K562 (cell line): ENCODE measurements at regions not wholly inside any gene's neighbourhood (a gene's known extent, or its start where the extent isn't known, plus 50 kb on each side); places are given as distances from the start of the nearest gene placed in this dataset.
A peak's percentile ranks its signal among the peaks of the same experiment; 100 is the strongest.

Source experiments
- ATAC-seq: fragments of 200-7000 bp; cut with Tn5 transposase; 3 replicates; pipeline ENCODE4 v1.9.1; 2020; ENCODE audit warnings: moderate library complexity
- BruUV-seq: library from RNA; stranded (reverse); fragments of 400-500 nt; replicated peaks from 2 replicates; lab custom pipeline; 2021; lab: Mats Ljungman, UMichigan
- CTCF ChIA-PET: fragments of 300-600 bp; formaldehyde crosslinking; extraction: SDS; loops from one replicate; lab custom pipeline; 2021; ENCODE audit warnings: low intra/inter-chr PET ratio; lab: Yijun Ruan, JAX
- POLR2A ChIA-PET: fragments of 300-600, 350-650 bp; sonication (Branson Sonifier 250); formaldehyde crosslinking; extraction: SDS; loops from one replicate; lab custom pipeline; 2021; ENCODE audit warnings: antibody characterized with exemption, inconsistent platforms; lab: Yijun Ruan, JAX
- DNase-seq, 4 experiments: peaks; one replicate each; pipeline versions ENCODE4 v3.0.0 to v3.0.0-alpha.2; 2011 to 2018; ENCODE audit warnings: low spot score in 3 of 4, mixed read lengths in 3 of 4; ENCODE audit errors: extremely low read depth in 1 of 4
- FAIRE-seq: peaks from 2 replicates; lab custom pipeline; 2011; peaks lifted over from hg19 to GRCh38; lab: Jason Lieb, UNC
- H2AFZ ChIP-seq: 2 replicates; pipeline ENCODE4 v1.6.0; 2011; ENCODE audit warnings: low read depth, low read length, control low read depth, inconsistent platforms
- H3K27ac ChIP-seq: fragments of 200-600 bp; 3 replicates; pipeline ENCODE4 v1.8.0; 2011; ENCODE audit warnings: low read depth, mild to moderate bottlenecking, control low read depth, inconsistent platforms, low read length, moderate library complexity, mixed read lengths; ENCODE audit errors: extremely low read depth
- H3K27me3 ChIP-seq, 2 experiments: fragments of 300-600 bp in 1 of 2; 2 replicates in 1 of 2; 3 replicates in 1 of 2; pipeline versions ENCODE4 v1.6.0 to v1.8.0; 2011; ENCODE audit warnings: inconsistent platforms in 2 of 2, low read length in 2 of 2, mild to moderate bottlenecking in 1 of 2, mixed read lengths in 1 of 2, moderate library complexity in 1 of 2; ENCODE audit not compliant: control insufficient read depth in 2 of 2, insufficient read depth in 2 of 2
- H3K36me3 ChIP-seq: fragments of 300-600 bp; 3 replicates; pipeline ENCODE4 v1.8.0; 2011; ENCODE audit warnings: mild to moderate bottlenecking, low read length, inconsistent platforms; ENCODE audit not compliant: control insufficient read depth, insufficient read depth
- H3K4me1 ChIP-seq, 2 experiments: fragments of 200-600 bp in 1 of 2; replicated peaks in 1 of 2; 2 replicates in 1 of 2; 3 replicates in 1 of 2; pipeline versions ENCODE4 v1.5.1 to v1.8.0; 2011; ENCODE audit warnings: inconsistent platforms in 2 of 2, low read length in 2 of 2, mild to moderate bottlenecking in 1 of 2, mixed read lengths in 1 of 2, moderate library complexity in 1 of 2; ENCODE audit not compliant: control insufficient read depth in 2 of 2, insufficient read depth in 2 of 2
- H3K4me2 ChIP-seq: 2 replicates; pipeline ENCODE4 v1.6.1; 2011; ENCODE audit warnings: low read length, control low read depth, inconsistent platforms, mixed read lengths; ENCODE audit not compliant: insufficient read depth
- H3K4me3 ChIP-seq: fragments of 200-600 bp; sonication (generic), shearing (Covaris generic); 2 replicates; pipeline ENCODE4 v1.5.1; 2016; ENCODE audit warnings: control low read depth, inconsistent platforms
- H3K79me2 ChIP-seq: fragments of 200-600 bp; 3 replicates; pipeline ENCODE4 v1.8.0; 2011; ENCODE audit warnings: low read length, inconsistent platforms; ENCODE audit not compliant: control insufficient read depth, insufficient read depth
- H3K9ac ChIP-seq, 2 experiments: 2 replicates each; pipeline versions ENCODE4 v1.6.0 to v1.6.1; 2011; ENCODE audit warnings: low read depth in 2 of 2, low read length in 2 of 2, control low read depth in 1 of 2, inconsistent platforms in 1 of 2, mild to moderate bottlenecking in 1 of 2, mixed read lengths in 1 of 2; ENCODE audit not compliant: insufficient read depth in 1 of 2
- H3K9me1 ChIP-seq: one replicate; pipeline ENCODE4 v1.6.0; 2011; ENCODE audit warnings: inconsistent platforms, mild to moderate bottlenecking, low read length, moderate library complexity; ENCODE audit not compliant: control insufficient read depth, insufficient read depth
- H3K9me3 ChIP-seq: replicated peaks from 2 replicates; pipeline ENCODE4 v1.5.1; 2011; ENCODE audit warnings: low read depth, low read length, inconsistent platforms; ENCODE audit not compliant: control insufficient read depth, insufficient read depth
- H4K20me1 ChIP-seq: replicated peaks from 2 replicates; pipeline ENCODE4 v1.6.1; 2011; ENCODE audit warnings: low read length, inconsistent platforms, mixed read lengths; ENCODE audit not compliant: control insufficient read depth, insufficient read depth
- CBX1 ChIP-seq: sonication (generic); IDR thresholded peaks from 2 replicates; pipeline ENCODE4 v1.6.1; 2016; ENCODE audit warnings: antibody characterized with exemption, low read depth, mild to moderate bottlenecking
- CCNT2 ChIP-seq: IDR thresholded peaks from 2 replicates; pipeline ENCODE4 v1.6.1; 2011; ENCODE audit warnings: borderline replicate concordance, low read depth, mild to moderate bottlenecking, moderate library complexity, mixed read lengths, low read length; ENCODE audit not compliant: insufficient read length; ENCODE audit errors: extremely low read depth
- CHD1 ChIP-seq: fragments of 200-600 bp; sonication (generic); IDR thresholded peaks from one replicate; pipeline ENCODE4 v1.6.1; 2012; ENCODE audit warnings: mild to moderate bottlenecking, moderate library complexity, low read length, inconsistent platforms
- CREM ChIP-seq: IDR thresholded peaks from 2 replicates; pipeline ENCODE4 v1.6.1; 2014; ENCODE audit warnings: antibody characterized with exemption, low read depth
- CXXC5 ChIP-seq: fragments of 250-450 bp; sonication (Bioruptor Pico); IDR thresholded peaks from 2 replicates; pipeline ENCODE4 v1.8.0; 2022; ENCODE audit warnings: inconsistent platforms, mild to moderate bottlenecking, moderate library complexity
- GABPA ChIP-seq: fragments of 200-800 bp; sonication (Bioruptor generic); conservative IDR thresholded peaks from 2 replicates; pipeline ENCODE4 v1.6.1; 2016; ENCODE audit warnings: low read depth, missing genetic modification characterization, missing compliant biosample characterization
- JUNB ChIP-seq: fragments of 450-650 bp; formaldehyde crosslinking; conservative IDR thresholded peaks from 2 replicates; pipeline ENCODE4 v1.4.0; 2020; ENCODE audit warnings: mild to moderate bottlenecking
- MTA2 ChIP-seq: fragments of 450-650 bp; IDR thresholded peaks from 2 replicates; pipeline ENCODE4 v1.6.1; 2016; ENCODE audit warnings: low read depth
- PCBP1 ChIP-seq: fragments of 200-400 bp; formaldehyde crosslinking; IDR thresholded peaks from 2 replicates; pipeline ENCODE4 v1.6.1; 2018; ENCODE audit warnings: mild to moderate bottlenecking, low read depth, low read length; ENCODE audit not compliant: poor library complexity, severe bottlenecking
- RB1 ChIP-seq: fragments of 450-650 bp; IDR thresholded peaks from 2 replicates; pipeline ENCODE4 v1.6.1; 2017; ENCODE audit warnings: low read depth, mild to moderate bottlenecking
- RBBP5 ChIP-seq: fragments of 200-600 bp; sonication (generic); IDR thresholded peaks from 2 replicates; pipeline ENCODE4 v1.6.1; 2012; ENCODE audit warnings: borderline replicate concordance, mild to moderate bottlenecking, low read length, control low read depth, inconsistent platforms; ENCODE audit not compliant: insufficient read depth, poor library complexity, severe bottlenecking
- SRSF3 ChIP-seq: fragments of 200-400 bp; formaldehyde crosslinking; IDR thresholded peaks from 2 replicates; pipeline ENCODE4 v1.6.1; 2016; ENCODE audit warnings: mild to moderate bottlenecking, low read length, moderate library complexity; ENCODE audit not compliant: insufficient read depth
- TAF1 ChIP-seq: IDR thresholded peaks from 2 replicates; pipeline ENCODE4 v1.6.1; 2011; ENCODE audit warnings: mild to moderate bottlenecking, low read length, moderate library complexity; ENCODE audit not compliant: insufficient read depth, control insufficient read depth, severe bottlenecking; ENCODE audit errors: extremely low read depth
- ZBTB7A ChIP-seq: IDR thresholded peaks from 2 replicates; pipeline ENCODE4 v1.6.1; 2011; ENCODE audit warnings: low read depth, mild to moderate bottlenecking, low read length, moderate library complexity, borderline replicate concordance; ENCODE audit not compliant: control insufficient read depth
- ZFX ChIP-seq: sonication (generic); formaldehyde crosslinking; IDR thresholded peaks from 2 replicates; pipeline ENCODE4 v1.8.0; 2022; ENCODE audit warnings: mild to moderate bottlenecking, missing genetic modification reagents, moderate library complexity
- WGBS: fragments of 100-300 bp; shearing (Covaris generic); methylation state at CpG from one replicate; pipeline ENCODE4 v1.1.6; 2016; ENCODE audit warnings: low coverage, mixed read lengths; ENCODE audit not compliant: insufficient coverage; ENCODE audit errors: missing lambda C conversion rate; 5-methylcytosine and 5-hydroxymethylcytosine counted together
- in situ Hi-C: fragments of 300-500 bp; cut with MboI; formaldehyde crosslinking; loops from 4 replicates; pipeline ENCODE4 v1.15.0; 2018; ENCODE audit warnings: inconsistent platforms, mixed read lengths
- intact Hi-C: fragments of 100-400 bp; cut with micrococcal nuclease; formaldehyde crosslinking; loops from 2 replicates; pipeline ENCODE4 v1.14.2; 2022
- TF ChIP-seq, protein P1 (sequence below): fragments of 200-800 bp; sonication (Bioruptor generic); IDR thresholded peaks from 2 replicates; pipeline ENCODE4 v1.6.1; 2017; ENCODE audit warnings: missing genetic modification characterization, missing compliant biosample characterization

DNA sequence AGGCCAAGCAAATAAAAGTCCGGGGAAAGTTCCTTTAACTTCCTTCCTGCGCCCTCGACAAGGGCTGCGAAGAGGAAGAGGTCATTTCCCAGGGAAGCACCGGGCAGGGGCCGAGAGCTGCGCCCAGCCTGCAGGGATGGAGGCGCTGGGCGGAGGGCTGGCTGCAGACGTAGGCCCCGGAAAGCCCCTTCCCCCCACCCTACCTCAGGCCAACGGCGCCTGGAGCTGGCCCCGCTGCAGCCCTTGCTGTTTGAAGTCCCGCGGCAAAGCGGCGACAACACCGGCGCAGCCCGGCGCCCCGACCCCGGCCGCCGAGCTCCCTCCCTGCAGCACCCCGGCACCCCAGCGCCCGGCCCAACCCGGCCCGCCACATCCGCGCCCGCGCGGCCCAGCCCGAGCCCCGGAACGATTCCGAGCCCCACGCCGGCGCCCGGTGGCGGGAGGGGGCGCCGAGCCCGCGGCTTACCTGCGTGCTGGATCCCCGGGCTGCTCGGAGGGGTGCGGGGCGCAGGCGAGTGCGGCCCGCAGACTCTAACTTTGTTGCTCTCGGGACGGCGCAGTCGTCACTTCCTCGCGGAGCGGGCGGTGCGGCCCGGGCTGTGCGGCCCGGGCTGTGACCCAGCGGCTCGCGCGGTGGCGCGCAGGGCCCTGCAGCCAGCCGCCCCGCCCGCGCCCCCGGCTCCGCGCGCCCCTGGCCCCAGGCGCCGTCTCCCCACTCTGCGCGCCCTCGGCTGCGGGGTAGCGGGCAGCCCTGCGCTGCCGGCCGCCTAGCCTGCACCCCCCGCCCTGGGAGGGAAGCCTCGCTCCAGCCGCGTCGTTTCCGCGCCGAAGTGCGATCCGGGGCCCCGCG, 64.8 kb upstream of the PTGR2 start:
- H3K4me2 ChIP-seq = peak overlapping the region; percentile 90
- intact Hi-C loops (loop anchor here (2.0 to 5.0 kb wide), 4 partner anchors 26 to 58 kb away; a partner anchor contains a TSS), in situ Hi-C loops (no loop called here)
- POLR2A ChIA-PET = interaction anchor here (0.8 to 6.5 kb wide), 11 partner anchors 8 to 91 kb away, joined by 3 to 41 read pairs (median 6); partner anchors contain the start of gene PTGR2
- H3K27me3 ChIP-seq = no peaks in the 10 kb centered on the region
- ATAC-seq = peak; percentile 61
- H3K27ac ChIP-seq = peak overlapping the region; percentile 97
- H2AFZ ChIP-seq = peak overlapping the region; percentile 84
- H3K4me3 ChIP-seq = peak overlapping the region; percentile 70
- CTCF ChIA-PET = no interaction called here
- WGBS = under 1% methylated on average over 22 of the region's 105 CpGs
- H3K4me1 ChIP-seq = peaks cover 43 to 49% of the 10 kb centered on the region in 2 experiments
- peak; percentile 46 to 72 (median 60) for DNase-seq
- BruUV-seq = no TSS peak
- no peaks in the 10 kb centered on the region for H3K9me3 ChIP-seq
- peaks cover 62% of the 10 kb centered on the region for H3K79me2 ChIP-seq
- peak overlapping the region; percentile 92 to 94 for H3K9ac ChIP-seq
- no peaks in the 10 kb centered on the region for H3K9me1 ChIP-seq
- H3K36me3 ChIP-seq = peaks cover 4% of the 10 kb centered on the region; the same call in 1 of the 3 replicates
- no peaks in the 10 kb centered on the region; the same call in 1 of the 2 replicates for H4K20me1 ChIP-seq
- no peak for FAIRE-seq
- TF ChIP-seq RBBP5 (peak; percentile 48), ZBTB7A (peak; percentile 49; the same call in 1 of the 2 replicates), JUNB (CRISPR knock-in tag) (no peak), CREM (0 out of 2 replicates have a peak, but pooled peaks have one; percentile 11), ZFX (peak; percentile 66), PCBP1 (peak; percentile 27), MTA2 (no peak), CCNT2 (peak; percentile 75), CBX1 (peak; percentile 24; the same call in 1 of the 2 replicates), CHD1 (peak; percentile 49), CXXC5 (CRISPR knock-in tag) (peak; percentile 47), TAF1 (peak; percentile 52), SRSF3 (0 out of 2 replicates have a peak, but pooled peaks have one; percentile 46), RB1 (peak; percentile 32; the same call in 1 of the 2 replicates), GABPA (tag) (peak; percentile 64)
- TF ChIP-seq, protein P1, sequence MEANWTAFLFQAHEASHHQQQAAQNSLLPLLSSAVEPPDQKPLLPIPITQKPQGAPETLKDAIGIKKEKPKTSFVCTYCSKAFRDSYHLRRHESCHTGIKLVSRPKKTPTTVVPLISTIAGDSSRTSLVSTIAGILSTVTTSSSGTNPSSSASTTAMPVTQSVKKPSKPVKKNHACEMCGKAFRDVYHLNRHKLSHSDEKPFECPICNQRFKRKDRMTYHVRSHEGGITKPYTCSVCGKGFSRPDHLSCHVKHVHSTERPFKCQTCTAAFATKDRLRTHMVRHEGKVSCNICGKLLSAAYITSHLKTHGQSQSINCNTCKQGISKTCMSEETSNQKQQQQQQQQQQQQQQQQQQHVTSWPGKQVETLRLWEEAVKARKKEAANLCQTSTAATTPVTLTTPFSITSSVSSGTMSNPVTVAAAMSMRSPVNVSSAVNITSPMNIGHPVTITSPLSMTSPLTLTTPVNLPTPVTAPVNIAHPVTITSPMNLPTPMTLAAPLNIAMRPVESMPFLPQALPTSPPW (CRISPR knock-in tag) = peak; percentile 61; the same call in 1 of the 2 replicates
